A673 (cell line): ENCODE measurements at regions not wholly inside any gene's neighbourhood (a gene's known extent, or its start where the extent isn't known, plus 50 kb on each side); places are given as distances from the start of the nearest gene placed in this dataset.

Experiments
- EZH2 ChIP-seq: fragments of 200-600 bp; sonication (generic); IDR thresholded peaks from 2 replicates; pipeline ENCODE4 v1.6.1; 2017; ENCODE audit warnings: borderline replicate concordance, low read depth, mild to moderate bottlenecking, mixed read lengths, antibody characterized with exemption, low read length; ENCODE audit not compliant: poor library complexity, severe bottlenecking
- TF ChIP-seq, protein P1 (sequence below): fragments of 300-800, 200-600 bp; sonication (generic); conservative IDR thresholded peaks from 2 replicates; pipeline ENCODE4 v1.5.1; 2017; ENCODE audit warnings: low read depth, mild to moderate bottlenecking, antibody characterized with exemption, low read length, moderate library complexity, mixed read lengths

DNA sequence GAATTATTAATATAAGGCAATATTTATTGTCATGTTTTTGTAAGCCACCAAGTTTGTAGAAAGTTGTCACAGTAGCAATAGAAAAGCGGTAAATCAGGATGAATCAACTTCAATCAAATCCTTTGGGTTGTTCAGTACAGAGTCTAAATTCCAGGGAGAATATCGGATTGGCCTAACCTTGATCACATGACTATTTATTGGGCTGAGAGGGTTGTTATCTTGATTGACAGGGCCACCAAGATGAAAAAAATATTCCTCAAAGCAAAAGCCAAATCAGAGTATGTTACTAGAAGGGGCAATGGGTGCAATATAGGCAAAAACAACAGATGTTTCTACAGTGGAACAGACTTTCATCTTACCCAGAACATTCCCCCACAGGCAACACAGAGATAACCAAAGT lies 270.0 kb downstream of the METTL4 start:
- TF ChIP-seq, protein P1, sequence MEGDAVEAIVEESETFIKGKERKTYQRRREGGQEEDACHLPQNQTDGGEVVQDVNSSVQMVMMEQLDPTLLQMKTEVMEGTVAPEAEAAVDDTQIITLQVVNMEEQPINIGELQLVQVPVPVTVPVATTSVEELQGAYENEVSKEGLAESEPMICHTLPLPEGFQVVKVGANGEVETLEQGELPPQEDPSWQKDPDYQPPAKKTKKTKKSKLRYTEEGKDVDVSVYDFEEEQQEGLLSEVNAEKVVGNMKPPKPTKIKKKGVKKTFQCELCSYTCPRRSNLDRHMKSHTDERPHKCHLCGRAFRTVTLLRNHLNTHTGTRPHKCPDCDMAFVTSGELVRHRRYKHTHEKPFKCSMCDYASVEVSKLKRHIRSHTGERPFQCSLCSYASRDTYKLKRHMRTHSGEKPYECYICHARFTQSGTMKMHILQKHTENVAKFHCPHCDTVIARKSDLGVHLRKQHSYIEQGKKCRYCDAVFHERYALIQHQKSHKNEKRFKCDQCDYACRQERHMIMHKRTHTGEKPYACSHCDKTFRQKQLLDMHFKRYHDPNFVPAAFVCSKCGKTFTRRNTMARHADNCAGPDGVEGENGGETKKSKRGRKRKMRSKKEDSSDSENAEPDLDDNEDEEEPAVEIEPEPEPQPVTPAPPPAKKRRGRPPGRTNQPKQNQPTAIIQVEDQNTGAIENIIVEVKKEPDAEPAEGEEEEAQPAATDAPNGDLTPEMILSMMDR: no peak
- TF ChIP-seq EZH2: no peak
